SKM-1 (cell line): ENCODE measurements at regions not wholly inside any gene's neighbourhood (a gene's known extent, or its start where the extent isn't known, plus 50 kb on each side); places are given as distances from the start of the nearest gene placed in this dataset.

Experiments
- DNase-seq: peaks from one replicate; lab custom pipeline; 2025; ENCODE audit not compliant: unreplicated experiment; lab: John Stamatoyannopoulos, UW

GRCh38 chr18:79608999-79609461, 70.6 kb upstream of the CTDP1 start:
- DNase-seq: no peak

DNA sequence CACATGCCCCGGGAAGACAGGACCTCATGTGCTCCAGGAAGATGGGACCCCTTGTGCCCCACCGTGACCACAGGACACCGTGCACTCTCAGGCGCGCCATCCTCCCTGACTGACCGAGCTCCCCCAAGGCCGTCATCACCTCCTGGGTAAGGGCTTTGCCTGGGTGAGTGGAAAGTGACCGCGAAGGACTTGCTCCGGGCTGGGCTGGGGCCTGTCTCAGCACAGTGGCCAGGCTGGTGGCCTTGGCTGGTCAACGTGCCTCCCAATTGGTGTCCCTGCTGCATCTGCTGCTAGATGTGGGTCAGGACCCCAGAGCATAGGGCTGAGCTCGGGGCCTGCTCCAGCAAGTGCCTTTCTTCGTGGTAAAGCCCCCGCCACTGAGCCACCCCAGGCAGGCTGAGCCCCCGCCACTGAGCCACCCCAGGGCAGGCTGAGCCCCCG, 69.7 kb upstream of the CTDP1 start:
- DNase-seq: no peak

GRCh38 chr18:79610461-79611039, 69.1 kb upstream of the CTDP1 start:
- DNase-seq: no peak

DNA sequence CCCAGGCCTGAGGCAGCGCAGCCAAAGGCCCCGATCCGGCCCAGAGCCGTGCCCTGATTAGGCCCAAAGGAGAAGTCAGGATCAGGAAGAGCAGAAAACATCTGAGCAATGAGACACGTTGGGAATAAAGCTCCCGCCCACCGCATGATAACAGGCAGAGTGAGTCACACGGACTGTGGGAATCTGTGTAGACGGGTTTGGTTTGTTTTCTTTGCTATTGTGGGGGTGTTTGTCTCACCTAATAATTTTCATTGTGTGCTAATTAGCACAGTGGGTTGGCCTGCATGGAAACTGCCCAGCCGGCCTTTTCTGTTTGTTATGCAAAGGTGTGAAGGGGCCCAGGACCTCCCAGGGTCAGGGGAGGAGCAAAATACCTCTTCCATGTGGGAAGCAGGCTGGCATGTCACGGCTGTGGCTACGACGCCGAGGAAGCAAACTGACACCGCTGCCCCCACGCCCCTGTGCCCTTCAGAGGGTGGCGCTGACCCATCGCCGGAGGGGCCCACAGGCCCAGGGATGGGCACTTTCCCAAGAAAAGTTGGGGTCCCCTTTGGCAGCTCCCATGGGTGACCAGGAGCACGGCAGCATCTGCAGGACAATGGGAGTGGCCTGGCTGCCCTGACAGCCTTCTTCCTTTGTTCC, 68.4 kb upstream of the CTDP1 start:
- DNase-seq: no peak

DNA sequence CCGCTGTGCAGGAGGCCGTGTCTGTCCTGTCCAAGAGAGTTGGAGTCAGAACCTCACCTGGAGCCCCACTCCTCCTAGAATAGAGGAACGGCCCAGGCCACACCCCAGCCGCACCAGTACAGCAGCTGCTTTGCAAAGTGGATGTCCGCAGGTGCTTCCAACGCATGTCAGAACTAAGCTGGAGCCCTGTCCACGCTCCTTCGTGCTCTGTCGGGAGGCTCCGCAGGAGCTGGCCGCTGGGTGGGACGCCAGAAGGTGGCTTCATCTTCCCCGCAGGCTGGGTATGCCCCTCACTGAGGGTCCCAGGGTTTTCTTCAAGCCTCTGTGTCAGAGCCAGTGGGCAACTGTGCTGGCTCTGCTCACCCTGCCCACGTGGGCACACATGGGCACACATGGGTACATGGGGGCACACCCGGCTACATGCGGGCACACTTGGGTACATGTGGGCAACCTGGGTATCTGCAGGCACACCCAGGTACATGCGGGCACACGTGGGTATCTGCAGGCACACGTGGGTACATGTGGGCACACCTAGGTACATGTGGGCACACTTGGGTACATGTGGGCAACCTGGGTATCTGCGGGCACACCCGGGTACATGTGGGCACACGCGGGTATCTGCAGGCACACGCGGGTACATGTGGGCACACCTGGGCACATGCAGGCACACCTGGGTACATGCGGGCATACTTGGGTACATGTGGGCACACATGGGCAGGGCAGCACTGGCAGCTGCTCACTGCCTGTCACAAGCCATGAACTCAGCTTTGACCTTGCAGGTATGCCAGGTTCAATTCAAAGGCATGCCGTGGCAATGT, 67.1 kb upstream of the CTDP1 start:
- DNase-seq: no peak

DNA sequence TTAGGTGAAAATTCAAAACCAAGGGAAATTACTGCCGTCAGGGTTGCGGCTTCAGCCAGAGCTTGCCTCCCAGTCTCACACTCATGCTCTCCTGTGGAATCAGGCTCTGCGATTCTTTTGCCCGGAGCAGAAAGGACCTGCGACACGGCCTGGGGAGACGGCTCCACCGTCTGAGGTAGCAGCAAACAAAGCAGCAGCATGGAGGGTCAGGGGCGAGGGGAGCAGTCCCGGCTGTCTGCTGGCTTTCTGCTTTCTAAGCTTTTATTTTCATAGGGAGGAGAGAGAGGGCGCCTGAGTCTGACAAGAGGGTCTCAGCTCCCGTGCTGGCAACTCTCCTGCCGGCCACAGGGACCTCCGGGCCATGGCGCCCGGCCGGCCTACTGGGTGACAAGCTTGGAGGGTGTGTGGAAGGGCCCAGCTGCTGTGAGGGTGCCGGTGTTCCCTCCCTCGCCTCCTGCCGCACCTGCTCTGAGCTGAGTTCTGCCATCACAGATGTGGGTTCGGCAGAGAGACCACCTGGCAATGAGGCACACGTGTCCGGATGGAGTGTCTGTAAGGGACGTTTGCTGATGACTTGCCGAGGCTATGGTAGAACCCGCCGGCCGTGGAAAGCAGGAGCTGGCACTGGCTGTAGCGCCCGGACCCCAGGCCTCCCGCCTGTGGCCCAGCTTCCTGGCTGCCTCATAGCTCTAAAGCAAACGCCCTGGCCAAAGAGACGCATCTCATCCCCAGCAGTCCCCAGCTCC, 66.2 kb upstream of the CTDP1 start:
- DNase-seq: no peak

DNA sequence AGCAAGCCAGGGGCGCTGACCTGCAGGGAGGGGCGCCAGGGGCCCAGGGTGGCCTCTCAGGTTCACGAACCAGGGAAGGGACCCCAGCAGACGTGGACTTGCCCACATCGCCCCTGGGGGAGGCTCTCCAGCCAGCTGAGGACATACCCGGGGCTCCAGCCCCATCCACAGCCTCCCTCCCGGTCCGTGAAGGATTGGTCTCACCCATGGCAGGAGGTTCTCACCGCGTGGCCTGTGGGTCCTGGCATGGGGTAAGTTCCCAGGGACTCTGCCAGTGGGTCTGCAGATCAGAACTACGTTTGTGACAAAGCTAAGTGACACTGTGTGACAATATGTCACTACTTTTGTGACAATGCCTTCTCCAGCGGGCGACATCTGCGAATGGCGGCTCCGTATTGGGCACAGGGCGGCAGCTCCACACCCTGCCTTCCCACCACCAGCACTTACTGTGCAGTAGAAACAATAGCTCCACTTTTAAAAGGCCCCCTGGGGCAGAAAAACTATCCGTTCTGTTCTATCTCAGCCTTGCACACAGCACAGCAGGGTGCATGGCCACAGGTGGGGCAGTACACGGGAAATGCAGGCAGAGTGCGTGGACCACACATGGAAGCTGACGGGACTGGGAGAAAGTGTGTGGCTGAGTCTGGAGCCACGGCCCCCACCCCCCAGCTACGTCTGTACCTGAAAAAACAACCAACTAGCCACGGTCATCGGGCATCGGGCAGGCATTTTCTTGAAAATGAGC, 65.2 kb upstream of the CTDP1 start:
- no peak for DNase-seq

DNA sequence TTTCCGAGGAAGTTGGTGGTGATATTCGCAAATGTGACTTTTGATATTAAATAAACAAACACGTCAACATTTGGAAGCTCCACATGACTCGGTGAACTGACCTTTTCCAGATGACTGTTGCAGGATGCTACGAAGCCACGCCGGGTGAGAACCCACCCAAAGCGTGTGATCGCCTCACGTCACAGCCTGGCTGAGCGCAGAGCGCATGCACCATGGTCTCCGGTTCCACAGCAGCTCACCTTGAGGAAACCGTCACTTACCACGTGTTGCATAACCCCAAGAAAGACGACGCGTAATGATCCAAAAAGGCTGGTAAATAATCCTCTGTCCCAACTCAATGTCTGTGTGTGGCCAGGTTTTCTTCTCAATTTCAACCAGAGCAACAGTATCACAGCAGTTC, 64.5 kb upstream of the CTDP1 start:
- no peak for DNase-seq

DNA sequence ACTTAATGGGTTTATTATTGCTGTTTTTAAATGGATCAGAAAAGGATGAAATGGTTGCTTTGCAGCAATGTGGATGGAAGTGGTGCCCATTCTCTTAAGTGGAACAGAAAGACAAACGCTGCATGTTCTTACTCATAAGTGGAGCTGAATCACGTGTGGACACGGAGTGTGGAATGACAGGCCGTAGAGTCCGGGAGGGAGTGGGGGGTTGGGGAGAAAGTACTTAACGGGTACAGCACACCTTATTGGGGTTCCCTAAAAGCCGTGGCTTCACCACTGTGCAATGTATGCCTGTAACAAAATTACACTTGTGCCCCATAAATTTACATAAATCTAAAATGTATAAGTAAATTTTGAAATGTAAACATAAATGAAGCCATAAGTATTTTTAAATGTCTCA, 64.0 kb upstream of the CTDP1 start:
- DNase-seq: no peak

GRCh38 chr18:79616651-79617510, 62.7 kb upstream of the CTDP1 start:
- DNase-seq: no peak

DNA sequence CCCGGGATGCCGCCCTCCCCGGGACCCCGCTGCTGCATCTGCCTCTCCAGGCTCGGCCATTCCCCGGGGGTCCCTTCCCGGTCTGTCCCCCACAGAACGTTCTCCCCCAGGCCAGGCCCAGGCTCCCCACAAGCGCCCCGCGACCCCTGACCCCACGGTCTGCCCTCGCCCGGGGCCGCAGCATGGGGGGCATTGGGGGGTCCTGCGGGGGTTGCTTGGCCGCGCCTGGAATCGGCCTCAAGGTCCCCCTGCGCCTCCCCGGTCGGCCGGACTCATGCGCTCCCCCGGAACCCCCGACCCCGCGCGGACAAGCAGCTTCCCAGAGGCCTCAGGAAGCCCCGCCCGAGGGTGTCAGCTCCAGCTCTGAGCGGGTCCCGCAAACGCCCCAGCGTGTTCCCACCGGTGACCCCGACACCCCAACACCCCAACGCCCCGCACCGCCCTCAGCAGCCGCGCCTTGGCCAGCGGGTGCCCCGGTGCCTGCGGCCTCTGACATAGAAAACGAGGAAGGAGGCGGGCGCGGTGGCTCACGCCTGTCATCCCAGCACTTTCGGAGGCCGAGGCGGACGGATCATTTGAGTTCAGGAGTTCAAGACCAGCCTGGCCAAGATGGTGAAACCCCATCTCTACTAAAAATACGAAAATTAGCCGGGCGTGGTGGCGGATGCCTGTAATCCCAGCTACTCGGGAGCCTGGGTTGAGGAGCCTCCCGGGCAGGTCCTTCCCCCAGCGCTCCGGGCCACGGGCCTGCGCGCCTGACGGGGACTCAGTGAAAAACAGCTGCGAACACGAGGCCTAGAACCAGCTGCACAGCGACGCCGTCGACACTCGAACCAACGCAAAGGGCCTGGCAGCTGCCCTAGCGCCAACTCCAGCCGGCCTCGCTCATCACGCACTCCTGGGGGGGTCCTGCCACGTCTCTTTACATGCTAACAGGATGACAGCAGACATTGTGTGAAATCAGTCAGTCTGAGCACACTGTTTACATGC, 61.8 kb upstream of the CTDP1 start:
- no peak for DNase-seq

DNA sequence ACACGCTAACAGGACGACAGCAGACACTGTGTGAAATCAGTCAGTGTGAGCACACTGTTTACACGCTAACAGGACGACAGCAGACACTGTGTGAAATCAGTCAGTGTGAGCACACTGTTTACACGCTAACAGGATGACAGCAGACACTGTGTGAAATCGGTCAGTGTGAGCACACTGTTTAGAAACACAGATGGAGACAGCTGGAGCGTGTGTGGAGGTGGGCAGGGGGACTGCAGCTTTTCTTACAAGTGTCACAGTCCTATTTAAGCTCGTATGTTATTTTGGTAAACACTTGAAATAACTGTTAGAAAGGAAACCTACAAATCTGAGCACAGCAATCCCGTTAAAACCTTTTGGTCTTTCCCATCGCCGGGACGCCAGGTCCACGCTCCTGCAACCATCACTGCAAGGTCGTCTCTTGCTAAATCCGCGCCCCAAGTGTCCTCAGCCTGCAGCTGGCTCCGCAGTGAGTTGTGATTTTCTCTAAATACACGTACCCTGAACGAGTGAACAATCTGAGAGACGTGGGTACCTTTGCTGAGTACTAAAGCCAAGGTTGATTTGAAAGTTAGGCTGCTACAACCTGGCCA, 58.9 kb upstream of the CTDP1 start:
- DNase-seq: no peak

DNA sequence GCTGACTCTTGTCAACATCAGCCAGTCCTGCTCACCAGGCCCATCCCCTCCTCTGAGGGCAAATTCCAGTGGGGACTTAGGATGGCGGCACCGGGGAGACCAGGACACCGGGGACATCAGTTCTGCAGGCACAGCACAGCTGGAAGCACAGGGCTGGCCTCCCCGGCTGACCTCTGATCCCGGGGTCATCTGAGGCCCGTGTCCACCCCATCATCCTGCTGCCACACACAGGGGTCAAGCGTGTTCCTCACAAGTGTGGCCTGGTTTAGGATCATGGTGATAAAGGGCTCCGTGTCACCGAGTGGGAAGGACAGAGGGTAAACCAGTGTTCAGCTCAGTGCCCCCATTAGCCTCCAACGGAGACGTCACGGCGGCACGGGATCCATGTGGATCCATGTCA, 58.1 kb upstream of the CTDP1 start:
- no peak for DNase-seq

GRCh38 chr18:79622004-79622403, 57.6 kb upstream of the CTDP1 start:
- DNase-seq: no peak

GRCh38 chr18:79624356-79625170, 55.0 kb upstream of the CTDP1 start:
- no peak for DNase-seq

DNA sequence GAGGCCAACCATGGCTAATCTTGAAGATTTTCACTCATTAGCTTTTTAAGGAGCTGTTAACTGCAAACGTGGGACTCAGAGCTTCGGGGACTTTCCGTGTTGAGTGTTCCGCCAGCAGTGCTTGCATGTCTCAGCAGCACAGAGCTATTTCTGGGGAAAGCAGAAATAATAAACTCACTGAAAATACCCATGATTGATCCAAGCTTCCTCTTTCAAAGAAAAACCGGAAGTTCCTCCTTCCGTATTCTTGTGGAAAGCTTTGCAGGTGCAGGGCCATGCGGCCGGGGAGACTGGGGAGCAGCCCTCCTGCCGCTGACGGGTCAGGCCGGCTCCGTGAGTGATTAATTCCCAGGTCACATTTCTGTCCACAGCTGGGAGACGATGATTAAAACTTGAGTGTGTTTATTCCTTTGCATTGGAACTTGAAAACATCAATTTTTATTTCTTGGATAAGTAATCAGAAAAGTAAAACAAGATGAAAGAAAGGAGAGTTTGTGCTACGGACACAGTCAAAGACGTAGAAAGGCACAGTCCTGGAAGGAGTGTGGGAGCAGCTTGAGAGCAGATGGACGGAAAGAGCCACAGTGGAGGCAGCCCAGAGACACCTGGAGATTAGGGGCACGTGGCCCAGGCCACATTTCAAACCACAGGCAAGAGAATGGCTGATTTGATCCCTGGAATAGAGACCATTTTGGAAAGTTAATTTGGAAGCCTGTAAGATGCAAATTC, 54.2 kb upstream of the CTDP1 start:
- DNase-seq: peak; percentile 91
